ENCODE measurements at regions not wholly inside any gene's neighbourhood (a gene's known extent, or its start where the extent isn't known, plus 50 kb on each side); places are given as distances from the start of the nearest gene placed in this dataset.

GRCh38 chr6:43934803-43935602 is 165.0 kb downstream of the VEGFA start:
- Mint-ChIP-seq H3K27me3 (peaks cover 0 to 2% of the 10 kb centered on the region in 2 donors), H3K27ac (no peak overlapping the region), H3K4me1 (no peaks in the 10 kb centered on the region), H3K4me3 (no peak overlapping the region), H3K9me3 (no peaks in the 10 kb centered on the region), H3K36me3 (no peaks in the 10 kb centered on the region)
- DNase-seq (no peak), ATAC-seq (replicated peaks in 1 of 4) (no peak)
- 79% methylated on average over 5 of the region's 9 CpGs for WGBS (ENCODE audit: insufficient coverage)
- Histone ChIP-seq H3K27me3 (replicated peaks in 1 of 2; ENCODE audit: control insufficient read depth in 2 of 2, extremely low read depth in 1 of 2, insufficient read depth in 2 of 2, low read length in 1 of 2) (peaks cover 0 to 7% of the 10 kb centered on the region in 2 experiments), H3K9me3 (no peaks in the 10 kb centered on the region), H3K27ac (ENCODE audit: low read length) (no peak overlapping the region), H3K36me3 (ENCODE audit: control insufficient read depth in 2 of 2, extremely low read depth in 1 of 2, insufficient read depth in 1 of 2, low read length in 1 of 2) (no peaks in the 10 kb centered on the region), H3K4me1 (ENCODE audit: control insufficient read depth in 1 of 2, extremely low read depth in 1 of 2, insufficient read depth in 2 of 2, low read length in 2 of 2) (no peaks in the 10 kb centered on the region), H3K4me3 (ENCODE audit: control insufficient read depth in 1 of 2, extremely low read depth in 1 of 2, low read length in 1 of 2) (no peak overlapping the region)
- ChIA-PET CTCF (no interaction called here), POLR2A (no interaction called here)

- POLR2A ChIA-PET: no interaction called here
- Mint-ChIP-seq H3K4me1 (no peaks in the 10 kb centered on the region), H3K9me3 (no peaks in the 10 kb centered on the region), H3K36me3 (no peaks in the 10 kb centered on the region), H3K27me3 (peaks cover 0 to 2% of the 10 kb centered on the region in 2 donors), H3K4me3 (no peak overlapping the region), H3K27ac (no peak overlapping the region)
- Histone ChIP-seq H3K36me3 (ENCODE audit: control insufficient read depth in 2 of 2, extremely low read depth in 1 of 2, insufficient read depth in 1 of 2, low read length in 1 of 2) (no peaks in the 10 kb centered on the region), H3K4me1 (ENCODE audit: control insufficient read depth in 1 of 2, extremely low read depth in 1 of 2, insufficient read depth in 2 of 2, low read length in 2 of 2) (no peaks in the 10 kb centered on the region), H3K9me3 (no peaks in the 10 kb centered on the region), H3K27me3 (replicated peaks in 1 of 2; ENCODE audit: control insufficient read depth in 2 of 2, extremely low read depth in 1 of 2, insufficient read depth in 2 of 2, low read length in 1 of 2) (peaks cover 0 to 3% of the 10 kb centered on the region in 2 experiments), H3K27ac (ENCODE audit: low read length) (no peak overlapping the region), H3K4me3 (ENCODE audit: control insufficient read depth in 1 of 2, extremely low read depth in 1 of 2, low read length in 1 of 2) (no peak overlapping the region)
- DNase-seq (no peak), ATAC-seq (replicated peaks in 1 of 4) (no peak)
- CTCF ChIA-PET: no interaction called here
- WGBS (ENCODE audit: insufficient coverage): 83% methylated on average over 2 of the region's 4 CpGs
Measured at GRCh38 chr6:43934183-43934802, 164.3 kb downstream of the VEGFA start.

GRCh38 chr6:43933148-43933885 is 163.3 kb downstream of the VEGFA start:
- Histone ChIP-seq H3K27ac (ENCODE audit: low read length) (no peak overlapping the region), H3K9me3 (no peaks in the 10 kb centered on the region), H3K36me3 (ENCODE audit: control insufficient read depth in 2 of 2, extremely low read depth in 1 of 2, insufficient read depth in 1 of 2, low read length in 1 of 2) (no peaks in the 10 kb centered on the region), H3K4me1 (ENCODE audit: control insufficient read depth in 1 of 2, extremely low read depth in 1 of 2, insufficient read depth in 2 of 2, low read length in 2 of 2) (no peaks in the 10 kb centered on the region), H3K27me3 (replicated peaks in 1 of 2; ENCODE audit: control insufficient read depth in 2 of 2, extremely low read depth in 1 of 2, insufficient read depth in 2 of 2, low read length in 1 of 2) (peaks cover 0 to 3% of the 10 kb centered on the region in 2 experiments), H3K4me3 (ENCODE audit: control insufficient read depth in 1 of 2, extremely low read depth in 1 of 2, low read length in 1 of 2) (no peak overlapping the region)
- 93% methylated on average over 15 of the region's 19 CpGs for WGBS (ENCODE audit: insufficient coverage)
- Mint-ChIP-seq H3K4me1 (peaks cover 0 to 1% (median 0%) of the 10 kb centered on the region in 3 donors), H3K9me3 (no peaks in the 10 kb centered on the region), H3K27me3 (peaks cover 0 to 2% of the 10 kb centered on the region in 2 donors), H3K4me3 (no peak overlapping the region), H3K27ac (no peak overlapping the region), H3K36me3 (no peaks in the 10 kb centered on the region)
- no peak for ATAC-seq (replicated peaks in 1 of 4)
- ChIA-PET CTCF (no interaction called here), POLR2A (no interaction called here)
- DNase-seq: no peak

- Mint-ChIP-seq H3K36me3 (no peaks in the 10 kb centered on the region), H3K27ac (no peak overlapping the region), H3K4me3 (no peak overlapping the region), H3K27me3 (no peaks in the 10 kb centered on the region), H3K9me3 (no peaks in the 10 kb centered on the region), H3K4me1 (peaks cover 0 to 9% (median 5%) of the 10 kb centered on the region in 3 donors)
- ChIA-PET CTCF (no interaction called here), POLR2A (no interaction called here)
- no peaks in the 10 kb centered on the region for H3K9me3 ChIP-seq
- H3K36me3 ChIP-seq (ENCODE audit: control insufficient read depth in 2 of 2, extremely low read depth in 1 of 2, insufficient read depth in 1 of 2, low read length in 1 of 2): no peaks in the 10 kb centered on the region
- WGBS (ENCODE audit: insufficient coverage): 77% methylated on average over 5 of the region's 13 CpGs
- peaks cover 0 to 4% of the 10 kb centered on the region in 2 experiments for H3K4me1 ChIP-seq (ENCODE audit: control insufficient read depth in 1 of 2, extremely low read depth in 1 of 2, insufficient read depth in 2 of 2, low read length in 2 of 2)
- peaks cover 0 to 3% of the 10 kb centered on the region in 2 experiments for H3K27me3 ChIP-seq (replicated peaks in 1 of 2; ENCODE audit: control insufficient read depth in 2 of 2, extremely low read depth in 1 of 2, insufficient read depth in 2 of 2, low read length in 1 of 2)
- DNase-seq (no peak), ATAC-seq (replicated peaks in 1 of 4) (no peak)
- no peak overlapping the region for H3K27ac ChIP-seq (ENCODE audit: low read length)
- no peak overlapping the region for H3K4me3 ChIP-seq (ENCODE audit: control insufficient read depth in 1 of 2, extremely low read depth in 1 of 2, low read length in 1 of 2)
Measured at GRCh38 chr6:43932259-43933147, 162.5 kb downstream of the VEGFA start.

GRCh38 chr6:43931201-43931600 is 161.2 kb downstream of the VEGFA start:
- Mint-ChIP-seq H3K4me3 (no peak overlapping the region), H3K27ac (no peak overlapping the region), H3K9me3 (no peaks in the 10 kb centered on the region), H3K4me1 (peaks cover 0 to 19% (median 9%) of the 10 kb centered on the region in 3 donors), H3K36me3 (no peaks in the 10 kb centered on the region), H3K27me3 (no peaks in the 10 kb centered on the region)
- WGBS (ENCODE audit: insufficient coverage): 97% methylated on average over 6 of the region's 6 CpGs
- Histone ChIP-seq H3K4me1 (ENCODE audit: control insufficient read depth in 1 of 2, extremely low read depth in 1 of 2, insufficient read depth in 2 of 2, low read length in 2 of 2) (peaks cover 0 to 5% of the 10 kb centered on the region in 2 experiments), H3K9me3 (no peaks in the 10 kb centered on the region), H3K4me3 (ENCODE audit: control insufficient read depth in 1 of 2, extremely low read depth in 1 of 2, low read length in 1 of 2) (no peak overlapping the region), H3K27me3 (replicated peaks in 1 of 2; ENCODE audit: control insufficient read depth in 2 of 2, extremely low read depth in 1 of 2, insufficient read depth in 2 of 2, low read length in 1 of 2) (peaks cover 0 to 3% of the 10 kb centered on the region in 2 experiments), H3K36me3 (ENCODE audit: control insufficient read depth in 2 of 2, extremely low read depth in 1 of 2, insufficient read depth in 1 of 2, low read length in 1 of 2) (no peaks in the 10 kb centered on the region), H3K27ac (ENCODE audit: low read length) (no peak overlapping the region)
- ChIA-PET POLR2A (no interaction called here), CTCF (no interaction called here)
- DNase-seq (no peak), ATAC-seq (replicated peaks in 1 of 4) (no peak)
